ENCODE measurements at regions not wholly inside any gene's neighbourhood (a gene's known extent, or its start where the extent isn't known, plus 50 kb on each side); places are given as distances from the start of the nearest gene placed in this dataset.

DNA sequence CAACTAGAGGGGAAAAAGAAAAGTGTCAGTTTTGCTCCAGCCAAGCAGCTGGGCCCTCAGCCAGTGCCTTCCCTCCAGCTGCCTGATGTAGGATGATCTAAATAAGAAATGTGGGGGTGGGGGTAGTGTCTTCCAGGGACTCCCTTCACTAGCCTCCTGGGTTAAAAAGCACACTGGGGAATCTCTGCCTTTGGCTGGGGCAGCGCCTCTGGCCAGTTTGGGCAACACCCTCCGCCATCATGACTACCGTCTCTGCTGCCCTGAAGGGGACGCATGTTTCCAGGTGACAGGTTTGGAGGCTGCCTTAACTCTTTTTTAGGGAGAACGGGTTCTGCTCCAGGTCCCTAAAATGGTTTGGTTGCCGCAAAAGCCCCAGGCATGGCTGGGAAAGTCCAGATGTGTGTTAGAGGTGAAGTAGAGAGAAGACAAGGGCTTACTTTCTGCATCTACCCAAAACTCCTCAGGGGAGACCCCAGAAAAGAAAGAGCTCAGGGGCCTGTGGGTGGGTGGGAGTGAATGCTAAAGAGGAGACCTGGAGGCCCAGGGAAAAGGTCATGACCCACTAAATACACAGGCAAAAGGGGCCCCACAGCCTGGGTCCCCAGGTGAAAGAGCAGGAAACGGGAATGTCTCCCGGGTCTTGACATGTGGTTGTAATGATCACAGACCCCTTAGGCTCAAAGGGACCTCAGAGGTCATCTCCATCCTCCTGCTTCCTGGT is 132.8 kb upstream of the CCND2 start:
- Histone ChIP-seq H2AK5ac (ENCODE audit: low read depth, low read length) (no peak overlapping the region), H2AFZ (replicated peaks; ENCODE audit: low read length, poor library complexity) (no peak overlapping the region), H3K23ac (ENCODE audit: low read depth, low read length) (no peak overlapping the region), H3K18ac (ENCODE audit: low read depth, low read length) (no peak overlapping the region), H4K20me1 (ENCODE audit: insufficient read depth, low read length) (no peaks in the 10 kb centered on the region), H3K4me1 (ENCODE audit: control insufficient read depth, insufficient read depth, low read length) (peaks cover 3% of the 10 kb centered on the region; the same call in 1 of the 2 replicates), H3K9ac (ENCODE audit: low read depth, low read length) (no peak overlapping the region), H3K9me3 (ENCODE audit: control insufficient read depth, insufficient read depth, low read length) (peaks cover 3% of the 10 kb centered on the region; the same call in 1 of the 2 replicates), H3K4ac (ENCODE audit: low read depth, low read length) (no peak overlapping the region), H3K14ac (replicated peaks; ENCODE audit: low read depth, low read length) (no peak overlapping the region), H3K9me1 (ENCODE audit: insufficient read depth, low read length) (no peaks in the 10 kb centered on the region), H3K36me3 (ENCODE audit: control insufficient read depth, insufficient read depth, low read length) (no peaks in the 10 kb centered on the region), H4K8ac (ENCODE audit: low read depth in 2 of 2, low read length in 2 of 2) (no peak overlapping the region), H3K56ac (ENCODE audit: extremely low read depth, insufficient read depth, low read length) (no peak overlapping the region), H3K27ac (ENCODE audit: insufficient read depth, low read length) (no peak overlapping the region), H3K79me1 (ENCODE audit: low read depth in 1 of 2, low read length in 2 of 2) (no peaks in the 10 kb centered on the region), H2BK5ac (ENCODE audit: low read depth, low read length, poor library complexity, severe bottlenecking) (no peak overlapping the region), H4K5ac (ENCODE audit: low read depth, low read length) (no peak overlapping the region), H2BK15ac (ENCODE audit: low read depth, low read length) (no peak overlapping the region), H3K27me3 (ENCODE audit: control insufficient read depth, insufficient read depth, low read length) (peaks cover 4% of the 10 kb centered on the region; the same call in 1 of the 2 replicates), H3K4me3 (ENCODE audit: insufficient read depth, low read depth, low read length) (no peak overlapping the region), H2BK20ac (ENCODE audit: low read depth, low read length) (no peak overlapping the region), H3K4me2 (ENCODE audit: low read depth, low read length) (no peak overlapping the region), H2BK120ac (ENCODE audit: low read depth, low read length) (no peak overlapping the region), H2AK9ac (replicated peaks; ENCODE audit: low read depth, low read length, poor library complexity) (no peak overlapping the region), H4K91ac (ENCODE audit: insufficient read depth, low read depth, low read length) (no peak overlapping the region)
- intact Hi-C loops (cut with micrococcal nuclease) (loop anchor here (2.0 kb wide), 1 partner anchor 24 kb away; no protein-coding TSS in a partner anchor), dilution Hi-C loops (cut with HindIII; ENCODE audit: low sequenced_read_pairs, unreplicated experiment) (no loop called here), in situ Hi-C loops (cut with MboI; ENCODE audit: low sequenced_read_pairs) (no loop called here)
- no peak for TF ChIP-seq RCOR1 (IDR thresholded peaks at IDR 0.05; ENCODE audit: insufficient replicate concordance, low read length)
- TF ChIP-seq BHLHE40 (IDR thresholded peaks at IDR 0.05; ENCODE audit: low read depth, low read length), result no peak
- TF ChIP-seq, protein P1, sequence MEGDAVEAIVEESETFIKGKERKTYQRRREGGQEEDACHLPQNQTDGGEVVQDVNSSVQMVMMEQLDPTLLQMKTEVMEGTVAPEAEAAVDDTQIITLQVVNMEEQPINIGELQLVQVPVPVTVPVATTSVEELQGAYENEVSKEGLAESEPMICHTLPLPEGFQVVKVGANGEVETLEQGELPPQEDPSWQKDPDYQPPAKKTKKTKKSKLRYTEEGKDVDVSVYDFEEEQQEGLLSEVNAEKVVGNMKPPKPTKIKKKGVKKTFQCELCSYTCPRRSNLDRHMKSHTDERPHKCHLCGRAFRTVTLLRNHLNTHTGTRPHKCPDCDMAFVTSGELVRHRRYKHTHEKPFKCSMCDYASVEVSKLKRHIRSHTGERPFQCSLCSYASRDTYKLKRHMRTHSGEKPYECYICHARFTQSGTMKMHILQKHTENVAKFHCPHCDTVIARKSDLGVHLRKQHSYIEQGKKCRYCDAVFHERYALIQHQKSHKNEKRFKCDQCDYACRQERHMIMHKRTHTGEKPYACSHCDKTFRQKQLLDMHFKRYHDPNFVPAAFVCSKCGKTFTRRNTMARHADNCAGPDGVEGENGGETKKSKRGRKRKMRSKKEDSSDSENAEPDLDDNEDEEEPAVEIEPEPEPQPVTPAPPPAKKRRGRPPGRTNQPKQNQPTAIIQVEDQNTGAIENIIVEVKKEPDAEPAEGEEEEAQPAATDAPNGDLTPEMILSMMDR (conservative IDR thresholded peaks at IDR 0.05; ENCODE audit: low read depth, low read length), result no peak
- no peak for TF ChIP-seq RAD21 (IDR thresholded peaks at IDR 0.05; ENCODE audit: low read length)
- TF ChIP-seq FOS (IDR thresholded peaks at IDR 0.05; ENCODE audit: low read depth, low read length), result no peak
- no peak for TF ChIP-seq CEBPB (IDR thresholded peaks at IDR 0.05; ENCODE audit: low read depth, low read length)
- no peak for TF ChIP-seq MAZ (IDR thresholded peaks at IDR 0.05; ENCODE audit: borderline replicate concordance, low read depth, low read length)
- no peak for TF ChIP-seq POLR2A (IDR thresholded peaks at IDR 0.05; ENCODE audit: low read depth, low read length)
- TF ChIP-seq MXI1 (IDR thresholded peaks at IDR 0.05; ENCODE audit: borderline replicate concordance, low read depth, low read length), result no peak
- WGBS, 2 experiments (ENCODE audit: extremely low coverage in 2 of 2, insufficient read length in 1 of 2), result no CpG with 5 or more reads among the region's 8 CpGs
- DNase-seq, result no peak
- POLR2A ChIA-PET (ENCODE audit: unreplicated experiment), result no interaction called here
- BruUV-seq (replicated peaks), result no TSS peak
- CTCF ChIA-PET, result no interaction called here
- no peak for ATAC-seq (ENCODE audit: low read depth)

Measured in IMR-90 (cell line).